HG03064 (cell line): ENCODE measurements at regions not wholly inside any gene's neighbourhood (a gene's known extent, or its start where the extent isn't known, plus 50 kb on each side); places are given as distances from the start of the nearest gene placed in this dataset.
"Not testable (repeated sequence)": the region's sequence is repeated elsewhere in the genome, so short reads cannot be mapped to it uniquely, and the experiment has no call there.

ENCODE experiments used
- ATAC-seq: cut with Tn5 transposase; IDR thresholded peaks from one replicate; pipeline ENCODE4 v1.9.1; 2021; ENCODE audit warnings: low read depth; ENCODE audit not compliant: unreplicated experiment

- ATAC-seq: no peak
Measured at GRCh38 chr2:35831385-35831784, 524.2 kb upstream of the CRIM1 start.

DNA sequence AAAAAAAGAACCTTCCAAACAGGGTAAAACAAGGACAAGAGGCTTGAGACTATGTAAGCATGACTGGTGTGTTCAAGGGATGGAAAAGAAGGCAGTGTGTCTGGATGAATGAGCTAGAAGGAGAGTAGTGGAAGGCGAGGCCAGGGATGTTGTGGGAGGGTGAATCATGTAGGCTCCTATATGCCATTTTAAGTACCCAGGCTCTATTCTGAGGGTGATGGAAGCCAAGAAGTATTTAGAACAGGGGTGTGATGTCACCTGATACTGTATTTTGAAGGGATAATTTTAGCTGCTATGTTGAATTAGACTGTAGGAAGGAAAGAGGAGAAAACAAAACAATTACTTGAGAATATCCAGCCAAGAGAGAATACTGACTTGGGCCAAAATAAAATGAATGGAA lies 524.7 kb upstream of the CRIM1 start:
- no peak for ATAC-seq

DNA sequence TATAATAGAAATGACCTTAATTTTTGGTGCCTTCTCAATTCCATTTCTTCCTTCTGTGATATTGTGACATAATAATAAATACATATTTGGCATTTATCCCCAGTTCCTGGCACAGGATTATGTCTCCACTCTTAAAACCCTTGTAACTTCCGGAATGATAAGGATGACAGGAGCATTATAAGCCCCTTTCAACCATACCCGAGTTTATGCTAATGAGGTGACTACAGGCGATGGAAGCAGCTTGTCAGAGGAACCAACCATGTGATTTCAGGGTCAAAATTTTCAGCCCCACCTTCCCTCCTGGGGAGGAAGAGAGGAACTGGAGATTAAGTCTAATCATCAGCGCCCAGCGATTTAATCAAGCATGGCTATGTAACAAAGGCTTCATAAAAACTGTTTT lies 528.5 kb upstream of the CRIM1 start:
- ATAC-seq: no peak

DNA sequence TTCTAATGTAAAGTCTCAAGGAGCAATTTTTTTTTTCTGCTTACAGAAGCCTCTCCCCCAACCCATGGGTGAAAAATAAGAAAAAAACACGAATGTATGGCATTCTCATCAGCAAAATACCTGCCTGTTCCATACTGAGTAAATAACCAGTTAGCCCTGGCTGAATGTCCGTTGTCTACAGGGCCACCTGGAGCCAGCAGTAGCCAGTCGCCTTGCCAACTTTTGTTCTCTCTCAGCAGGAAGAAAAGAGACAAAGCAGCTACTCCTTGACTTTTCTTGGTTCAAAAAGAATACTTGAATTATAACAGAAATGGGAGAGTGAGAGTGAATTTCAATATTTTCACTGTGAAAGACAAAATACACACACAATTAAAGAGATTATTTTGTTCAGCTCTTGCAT lies 532.9 kb upstream of the CRIM1 start:
- no peak for ATAC-seq

- no peak for ATAC-seq
Measured at GRCh38 chr2:35821675-35822074, 533.9 kb upstream of the CRIM1 start.

- ATAC-seq: no peak
Measured at GRCh38 chr2:35820391-35820790, 535.2 kb upstream of the CRIM1 start.

GRCh38 chr2:35819033-35819432 lies 536.5 kb upstream of the CRIM1 start:
- no peak for ATAC-seq

DNA sequence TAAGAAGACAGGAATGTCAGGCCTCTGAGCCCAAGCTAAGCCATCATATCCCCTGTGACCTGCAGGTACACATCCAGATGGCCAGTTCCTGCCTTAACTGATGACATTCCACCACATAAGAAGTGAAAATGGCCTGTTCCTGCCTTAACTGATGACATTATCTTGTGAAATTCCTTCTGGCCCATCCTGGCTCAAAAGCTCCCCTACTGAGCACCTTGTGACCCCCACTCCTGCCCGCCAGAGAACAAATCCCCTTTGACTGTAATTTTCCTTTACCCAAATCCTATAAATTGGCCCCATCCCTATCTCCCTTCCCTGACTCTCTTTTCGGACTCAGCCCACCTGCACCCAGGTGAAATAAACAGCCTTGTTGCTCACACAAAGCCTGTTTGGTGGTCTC lies 537.2 kb upstream of the CRIM1 start:
- not testable (repeated sequence) for ATAC-seq

DNA sequence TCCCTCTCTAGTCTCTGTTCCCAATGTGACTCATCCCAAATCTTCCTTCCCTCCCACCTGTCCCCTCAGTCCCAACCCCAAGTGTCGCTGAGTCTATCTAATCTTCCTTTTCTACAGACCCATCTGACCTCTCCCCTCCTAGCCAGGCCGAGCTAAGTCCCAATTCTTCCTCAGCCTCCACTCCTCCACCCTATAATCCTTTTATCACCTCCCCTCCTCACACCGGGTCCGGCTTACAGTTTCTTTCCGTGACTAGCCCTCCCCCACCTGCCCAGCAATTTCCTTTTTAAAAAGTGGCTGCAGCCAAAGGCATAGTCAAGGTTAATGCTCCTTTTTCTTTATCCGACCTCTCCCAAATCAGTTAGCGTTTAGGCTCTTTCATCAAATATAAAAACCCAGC lies 541.0 kb upstream of the CRIM1 start:
- not testable (repeated sequence) for ATAC-seq

- ATAC-seq: no peak
Measured at GRCh38 chr2:35803126-35803525, 552.5 kb upstream of the CRIM1 start.

DNA sequence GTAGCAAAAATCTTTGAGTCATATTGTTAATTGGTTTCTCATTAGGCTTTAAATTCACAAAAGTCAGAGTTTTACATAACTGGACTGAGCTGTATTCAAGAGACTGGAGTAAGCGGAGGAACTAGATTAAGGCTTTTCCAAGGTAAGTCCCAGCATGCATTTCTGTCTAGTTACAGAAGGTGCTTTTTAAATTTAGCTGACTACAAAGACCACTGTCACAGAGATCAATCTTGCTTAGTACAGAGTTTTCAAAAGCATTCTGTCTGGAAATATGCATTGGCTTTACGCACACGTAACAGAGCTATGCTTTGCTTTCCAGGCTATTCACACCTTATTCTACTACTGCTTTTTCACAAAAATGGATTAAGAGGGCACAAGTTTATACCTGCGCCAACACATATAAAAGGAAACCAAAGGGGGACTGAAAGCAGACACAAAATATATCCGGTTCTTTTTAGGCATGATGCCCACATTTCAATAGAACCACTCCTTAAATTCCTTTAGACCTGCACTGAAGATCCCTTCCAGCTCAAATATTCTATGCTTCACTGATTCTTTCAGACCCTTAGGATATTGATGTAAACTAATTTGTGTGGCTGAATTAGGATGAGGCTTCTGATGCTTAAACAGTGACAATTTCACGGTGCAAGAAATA lies 560.7 kb upstream of the CRIM1 start:
- no peak for ATAC-seq

DNA sequence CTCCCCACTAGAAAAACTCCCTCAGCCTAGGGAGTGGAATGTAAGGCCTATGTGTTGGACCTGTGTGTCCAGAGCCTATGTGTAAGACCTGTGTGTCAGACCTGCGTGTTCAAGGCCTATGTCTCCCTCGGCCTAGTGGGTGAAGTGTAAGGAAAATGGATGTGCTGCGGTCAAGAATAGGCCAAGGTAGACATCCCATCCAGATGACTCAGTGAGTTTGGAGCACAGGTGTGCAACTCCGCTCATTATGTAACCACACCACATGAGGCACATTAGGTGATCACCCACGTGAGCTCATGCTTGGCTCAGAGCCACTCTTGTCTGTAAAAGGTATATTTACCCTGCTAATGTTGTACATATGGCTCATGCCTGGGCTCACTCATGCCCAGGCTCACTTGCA lies 565.3 kb upstream of the CRIM1 start:
- no peak for ATAC-seq

GRCh38 chr2:35788543-35788942 lies 567.0 kb upstream of the CRIM1 start:
- ATAC-seq: no peak

GRCh38 chr2:35787302-35788031 lies 568.1 kb upstream of the CRIM1 start:
- no peak for ATAC-seq

GRCh38 chr2:35785564-35785963 lies 570.0 kb upstream of the CRIM1 start:
- ATAC-seq: no peak

DNA sequence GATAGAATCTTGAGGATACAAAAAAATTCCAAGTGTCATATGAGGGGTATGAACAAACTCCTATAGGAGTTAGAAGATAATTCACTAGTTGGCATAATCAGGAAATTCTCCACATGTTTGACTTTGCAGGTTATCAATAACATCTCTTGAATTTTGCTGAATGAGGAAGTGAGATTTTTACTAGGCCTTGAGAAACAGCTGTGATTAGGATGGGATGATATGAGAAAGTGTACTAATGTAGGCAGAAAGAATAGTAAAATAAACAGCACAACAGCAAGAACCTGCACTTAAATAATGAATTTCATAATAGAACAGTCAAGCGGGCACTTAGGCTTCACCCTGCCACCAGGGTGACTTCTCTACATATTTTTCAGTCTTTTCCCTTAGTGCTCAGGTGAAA lies 570.8 kb upstream of the CRIM1 start:
- no peak for ATAC-seq

DNA sequence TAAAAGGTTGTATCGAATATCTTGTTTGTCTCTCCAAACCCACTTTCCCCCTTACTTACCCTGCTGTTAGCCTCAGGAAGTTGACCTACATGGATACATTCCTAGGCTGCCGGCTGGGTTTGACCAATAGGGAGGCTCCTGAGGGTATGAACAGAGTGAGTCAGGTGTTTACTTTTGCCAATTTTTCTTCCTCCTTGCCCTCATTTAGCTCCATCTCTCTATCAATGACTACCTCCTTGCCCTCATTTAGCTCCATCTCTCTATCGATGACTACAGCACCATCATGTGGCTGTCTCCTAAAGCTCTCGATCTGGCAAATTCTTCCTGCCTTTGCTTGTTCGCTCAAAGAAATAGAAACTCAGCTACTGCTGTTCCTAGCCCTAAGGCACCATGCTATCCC lies 571.9 kb upstream of the CRIM1 start:
- no peak for ATAC-seq

DNA sequence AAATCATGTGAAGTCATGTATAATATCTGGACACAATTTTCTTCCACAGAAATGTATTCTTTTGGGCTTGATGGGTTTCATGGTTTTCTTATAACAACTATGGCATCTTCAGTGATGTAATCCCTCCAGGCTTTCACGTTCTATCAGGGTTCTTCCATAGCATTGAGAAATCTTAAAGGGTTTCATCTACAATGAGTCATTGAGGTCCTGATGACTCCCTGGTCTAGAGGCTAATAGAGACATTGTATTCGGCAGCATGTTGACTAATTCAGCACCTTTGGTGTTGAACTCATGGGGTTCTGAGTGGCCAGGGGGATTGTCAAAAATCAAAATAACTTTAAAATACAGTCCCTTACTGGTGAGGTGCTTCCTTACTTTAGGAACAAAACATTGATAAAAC lies 614.0 kb upstream of the CRIM1 start:
- ATAC-seq: no peak

- ATAC-seq: no peak
Measured at GRCh38 chr2:35731674-35732073, 623.9 kb upstream of the CRIM1 start.

GRCh38 chr2:35714883-35715282 lies 640.7 kb upstream of the CRIM1 start:
- ATAC-seq: no peak

GRCh38 chr2:35708411-35708923 lies 647.1 kb upstream of the CRIM1 start:
- ATAC-seq: no peak

DNA sequence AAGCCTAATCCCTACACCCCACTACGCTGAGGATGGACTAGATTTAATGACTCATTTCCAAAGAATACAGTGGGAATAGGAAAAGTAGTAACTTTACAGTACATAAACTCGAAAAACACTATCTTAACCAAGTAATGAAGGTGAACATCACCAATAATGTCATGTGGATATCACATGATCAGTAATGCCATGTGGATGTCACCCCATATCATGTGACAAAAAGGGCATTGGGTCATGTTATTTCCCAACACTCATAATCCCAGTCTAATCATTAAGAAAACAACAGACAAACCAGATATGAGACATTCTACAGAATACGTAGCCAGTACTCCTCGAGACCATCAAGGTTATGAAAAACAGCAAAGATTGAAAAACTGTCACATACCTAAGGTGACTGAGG lies 667.3 kb upstream of the CRIM1 start:
- ATAC-seq: no peak
